HEK293T (cell line): ENCODE measurements at regions not wholly inside any gene's neighbourhood (a gene's known extent, or its start where the extent isn't known, plus 50 kb on each side); places are given as distances from the start of the nearest gene placed in this dataset.

Experiments
- CTCF ChIA-PET: fragments of 350-600 bp; formaldehyde crosslinking; extraction: SDS; loops from one replicate; lab custom pipeline; 2021; ENCODE audit warnings: antibody characterized with exemption, inconsistent platforms; lab: Yijun Ruan, JAX
- POLR2A ChIA-PET: fragments of 350-600 bp; formaldehyde crosslinking; extraction: SDS; loops from one replicate; lab custom pipeline; 2020; ENCODE audit warnings: antibody characterized with exemption, inconsistent platforms; lab: Yijun Ruan, JAX
- DNase-seq: peaks from one replicate; pipeline ENCODE4 v3.0.0; 2012; ENCODE audit warnings: mixed read lengths; ENCODE audit errors: extremely low spot score
- ARNT ChIP-seq: fragments of 450-650 bp; IDR thresholded peaks from 2 replicates; pipeline ENCODE4 v1.6.1; 2017; ENCODE audit warnings: mild to moderate bottlenecking
- BHLHE40 ChIP-seq: fragments of 450-650 bp; IDR thresholded peaks from 2 replicates; pipeline ENCODE4 v1.6.1; 2016; ENCODE audit warnings: mild to moderate bottlenecking, moderate library complexity, borderline replicate concordance
- CTBP1 ChIP-seq: fragments of 450-650 bp; IDR thresholded peaks from 2 replicates; pipeline ENCODE4 v1.6.1; 2016; ENCODE audit warnings: borderline replicate concordance
- ELF4 ChIP-seq: fragments of 450-650 bp; IDR thresholded peaks from 2 replicates; pipeline ENCODE4 v1.6.1; 2017; ENCODE audit warnings: antibody characterized with exemption
- FOXA1 ChIP-seq: fragments of 450-650 bp; IDR thresholded peaks from 2 replicates; pipeline ENCODE4 v1.6.1; 2016; ENCODE audit warnings: mild to moderate bottlenecking
- FOXK2 ChIP-seq: fragments of 450-650 bp; IDR thresholded peaks from 2 replicates; pipeline ENCODE4 v1.6.1; 2016; ENCODE audit warnings: mild to moderate bottlenecking
- FOXM1 ChIP-seq: fragments of 450-650 bp; IDR thresholded peaks from 2 replicates; pipeline ENCODE4 v1.6.1; 2017; ENCODE audit warnings: mild to moderate bottlenecking, borderline replicate concordance
- HDGF ChIP-seq: fragments of 450-650 bp; IDR thresholded peaks from 2 replicates; pipeline ENCODE4 v1.6.1; 2017; ENCODE audit warnings: antibody characterized with exemption, borderline replicate concordance
- L3MBTL2 ChIP-seq: fragments of 450-650 bp; conservative IDR thresholded peaks from 2 replicates; pipeline ENCODE4 v1.6.1; 2016; ENCODE audit warnings: mild to moderate bottlenecking
- LEF1 ChIP-seq: fragments of 450-650 bp; IDR thresholded peaks from 2 replicates; pipeline ENCODE4 v1.6.1; 2017; ENCODE audit warnings: mild to moderate bottlenecking, borderline replicate concordance
- NFRKB ChIP-seq: fragments of 450-650 bp; IDR thresholded peaks from 2 replicates; pipeline ENCODE4 v1.6.1; 2016; ENCODE audit warnings: mild to moderate bottlenecking, moderate library complexity
- SP1 ChIP-seq: fragments of 450-650 bp; IDR thresholded peaks from 2 replicates; pipeline ENCODE4 v1.6.1; 2017
- SUZ12 ChIP-seq: fragments of 450-650 bp; IDR thresholded peaks from 2 replicates; pipeline ENCODE4 v1.6.1; 2016; ENCODE audit warnings: mild to moderate bottlenecking
- TARDBP ChIP-seq: fragments of 450-650 bp; IDR thresholded peaks from 2 replicates; pipeline ENCODE4 v1.6.1; 2016
- ZNF384 ChIP-seq: fragments of 450-650 bp; IDR thresholded peaks from 2 replicates; pipeline ENCODE4 v1.6.1; 2016
- TF ChIP-seq, protein P1 (sequence below): fragments of 450-650 bp; IDR thresholded peaks from 2 replicates; pipeline ENCODE4 v1.6.1; 2016

DNA sequence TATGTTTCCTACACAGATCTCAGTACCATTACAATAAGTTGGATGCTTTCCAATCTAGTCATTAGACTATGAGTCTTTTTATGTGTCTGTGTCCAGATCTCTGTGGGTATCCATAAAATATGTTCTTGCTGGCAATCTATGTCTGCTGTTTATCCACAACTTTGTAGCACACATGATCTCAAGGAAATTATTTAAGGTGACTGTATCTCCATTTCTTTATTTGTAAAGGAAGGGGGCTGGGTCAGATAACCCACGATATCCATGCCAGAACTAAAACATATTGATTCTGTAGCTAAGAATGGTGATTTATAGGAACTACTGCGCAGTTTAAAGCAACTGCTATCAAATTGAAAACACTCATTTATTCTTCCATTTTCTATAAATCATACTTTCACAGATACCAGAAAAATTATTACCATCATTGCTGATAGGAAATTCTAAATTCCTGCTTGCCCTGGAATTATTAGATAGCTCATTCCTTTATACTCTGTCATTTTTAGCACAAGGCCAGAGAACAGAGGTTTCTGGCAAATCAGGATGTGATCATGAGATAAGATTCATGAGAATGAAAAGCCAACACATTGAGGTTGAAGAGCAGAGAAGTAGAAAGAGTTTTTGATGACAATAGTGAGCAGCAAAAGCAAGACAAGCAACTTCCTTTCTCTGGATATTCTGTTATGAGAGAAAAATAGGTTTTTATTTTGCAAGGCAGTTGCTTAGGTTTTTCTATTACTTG lies 851.4 kb upstream of the CITED2 start:
- no peak for DNase-seq
- ChIA-PET CTCF (no interaction called here), POLR2A (no interaction called here)
- no peak for TF ChIP-seq L3MBTL2
- no peak for TF ChIP-seq SP1
- TF ChIP-seq SUZ12 = no peak
- no peak for TF ChIP-seq CTBP1
- no peak for TF ChIP-seq HDGF
- TF ChIP-seq NFRKB = no peak
- no peak for TF ChIP-seq FOXM1
- no peak for TF ChIP-seq ZNF384
- no peak for TF ChIP-seq FOXK2
- TF ChIP-seq LEF1 = no peak
- no peak for TF ChIP-seq FOXA1
- TF ChIP-seq, protein P1, sequence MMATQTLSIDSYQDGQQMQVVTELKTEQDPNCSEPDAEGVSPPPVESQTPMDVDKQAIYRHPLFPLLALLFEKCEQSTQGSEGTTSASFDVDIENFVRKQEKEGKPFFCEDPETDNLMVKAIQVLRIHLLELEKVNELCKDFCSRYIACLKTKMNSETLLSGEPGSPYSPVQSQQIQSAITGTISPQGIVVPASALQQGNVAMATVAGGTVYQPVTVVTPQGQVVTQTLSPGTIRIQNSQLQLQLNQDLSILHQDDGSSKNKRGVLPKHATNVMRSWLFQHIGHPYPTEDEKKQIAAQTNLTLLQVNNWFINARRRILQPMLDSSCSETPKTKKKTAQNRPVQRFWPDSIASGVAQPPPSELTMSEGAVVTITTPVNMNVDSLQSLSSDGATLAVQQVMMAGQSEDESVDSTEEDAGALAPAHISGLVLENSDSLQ = no peak
- no peak for TF ChIP-seq ELF4
- no peak for TF ChIP-seq BHLHE40
- TF ChIP-seq TARDBP = no peak

DNA sequence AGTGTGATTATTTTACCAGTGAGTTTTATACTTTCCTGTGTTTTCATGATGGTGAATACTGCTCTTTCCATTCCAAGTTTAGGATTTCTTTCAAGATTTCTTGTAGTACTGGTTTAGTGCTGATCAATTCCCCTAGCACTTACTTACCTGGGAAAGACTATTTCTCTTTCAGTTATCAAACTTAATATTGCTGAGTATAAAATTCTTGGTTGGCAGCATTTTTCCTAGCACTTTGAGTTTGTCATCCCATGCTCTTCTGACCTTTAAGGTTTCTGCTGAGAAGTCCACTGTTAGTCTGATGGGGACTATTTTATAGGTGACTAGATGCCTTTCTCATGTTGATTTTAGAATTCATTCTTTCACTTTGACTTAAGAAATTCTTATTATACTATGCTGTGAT lies 842.8 kb upstream of the CITED2 start:
- ChIA-PET CTCF (no interaction called here), POLR2A (no interaction called here)
- TF ChIP-seq FOXM1 (no peak), FOXK2 (no peak)
- no peak for DNase-seq

DNA sequence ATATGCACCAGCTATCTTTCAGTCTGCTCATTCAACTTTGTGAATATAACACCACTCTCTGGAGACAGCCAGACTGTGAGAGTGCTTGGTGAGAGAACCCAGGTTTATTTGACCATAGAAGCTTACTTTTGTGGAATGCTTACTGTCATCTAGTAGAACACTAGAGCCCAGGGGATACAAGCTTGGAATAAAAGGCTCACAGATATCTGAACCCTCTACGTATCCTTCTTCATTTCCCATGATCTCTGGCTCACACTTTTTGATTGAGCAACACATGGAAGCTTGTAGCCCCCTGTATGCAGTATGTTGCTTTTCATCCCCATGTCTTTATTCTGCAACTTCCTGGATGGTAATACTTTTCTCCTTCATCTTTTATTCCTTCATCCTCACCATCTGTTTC lies 835.3 kb upstream of the CITED2 start:
- CTCF ChIA-PET = no interaction called here
- no peak for DNase-seq
- TF ChIP-seq, protein P1 = no peak
- TF ChIP-seq SP1 (no peak), FOXK2 (no peak), ARNT (no peak), L3MBTL2 (no peak), ELF4 (no peak), CTBP1 (no peak), ZNF384 (no peak), FOXA1 (no peak), HDGF (no peak), SUZ12 (no peak)
- POLR2A ChIA-PET = no interaction called here

DNA sequence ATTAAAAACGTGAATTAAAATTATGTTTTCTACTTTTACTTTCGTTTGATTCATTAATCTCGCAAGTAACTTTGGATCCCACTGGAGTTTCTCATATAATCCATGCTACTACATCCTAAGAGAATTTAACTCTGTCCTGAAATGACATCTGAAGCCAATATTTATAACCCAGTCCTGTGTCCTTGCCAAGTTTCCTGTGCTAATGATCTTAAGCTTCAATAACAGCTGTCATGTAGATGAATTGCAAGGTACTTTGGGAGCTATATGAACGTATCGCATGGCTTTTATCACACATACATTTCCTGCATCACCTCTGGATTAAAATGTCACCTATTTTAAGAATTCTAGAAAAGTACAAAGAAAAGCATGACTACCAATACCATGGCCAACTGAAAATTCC lies 833.8 kb upstream of the CITED2 start:
- ChIA-PET CTCF (no interaction called here), POLR2A (no interaction called here)
- no peak for DNase-seq
- TF ChIP-seq CTBP1 (no peak), HDGF (no peak), LEF1 (no peak), ELF4 (no peak), FOXK2 (no peak), FOXA1 (no peak)

DNA sequence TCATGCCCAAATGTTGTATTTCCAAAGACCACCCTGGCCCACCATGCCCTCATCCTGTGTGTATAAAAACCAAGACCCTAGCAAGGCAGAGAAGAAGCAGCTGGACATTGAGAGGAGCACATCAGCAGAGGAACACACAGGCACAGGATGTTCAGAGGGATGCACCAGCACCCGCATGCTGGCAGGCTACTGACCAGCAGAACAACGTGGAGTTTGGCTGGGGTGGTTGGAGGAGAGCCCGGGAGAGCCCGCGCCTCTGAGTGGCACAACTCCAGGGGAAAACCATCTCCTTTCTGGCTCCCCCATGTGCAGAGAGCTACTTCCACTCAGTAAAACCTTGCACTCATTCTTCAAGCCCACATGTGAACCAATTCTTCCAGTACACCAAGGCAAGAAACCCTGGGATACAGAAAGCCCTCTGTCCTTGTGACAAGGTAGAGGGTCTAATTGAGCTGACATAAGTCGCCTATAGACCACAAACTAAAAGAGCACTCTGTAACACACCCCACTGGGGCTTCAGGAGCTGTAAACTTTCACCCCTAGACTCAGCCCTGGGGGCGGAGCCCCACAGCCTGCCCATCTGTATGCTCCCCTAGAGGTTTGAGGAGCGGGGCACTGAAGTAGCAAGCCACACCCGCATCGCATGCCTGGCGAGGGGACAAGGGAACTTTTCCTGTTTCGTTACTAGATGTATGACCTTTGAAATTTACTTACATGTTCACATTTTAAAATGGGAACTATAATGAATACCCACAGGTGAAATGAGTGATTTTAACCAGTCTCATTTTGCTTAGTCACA lies 831.5 kb upstream of the CITED2 start:
- ChIA-PET POLR2A (no interaction called here), CTCF (no interaction called here)
- TF ChIP-seq HDGF = no peak
- no peak for TF ChIP-seq LEF1
- TF ChIP-seq FOXA1 = no peak
- no peak for TF ChIP-seq ZNF384
- no peak for TF ChIP-seq SP1
- TF ChIP-seq NFRKB = no peak
- no peak for TF ChIP-seq CTBP1
- TF ChIP-seq, protein P1 = no peak
- no peak for TF ChIP-seq FOXM1
- no peak for TF ChIP-seq ELF4
- no peak for TF ChIP-seq L3MBTL2
- TF ChIP-seq TARDBP = no peak
- no peak for TF ChIP-seq SUZ12
- TF ChIP-seq BHLHE40 = no peak
- no peak for TF ChIP-seq ARNT
- no peak for TF ChIP-seq FOXK2
- no peak for DNase-seq

DNA sequence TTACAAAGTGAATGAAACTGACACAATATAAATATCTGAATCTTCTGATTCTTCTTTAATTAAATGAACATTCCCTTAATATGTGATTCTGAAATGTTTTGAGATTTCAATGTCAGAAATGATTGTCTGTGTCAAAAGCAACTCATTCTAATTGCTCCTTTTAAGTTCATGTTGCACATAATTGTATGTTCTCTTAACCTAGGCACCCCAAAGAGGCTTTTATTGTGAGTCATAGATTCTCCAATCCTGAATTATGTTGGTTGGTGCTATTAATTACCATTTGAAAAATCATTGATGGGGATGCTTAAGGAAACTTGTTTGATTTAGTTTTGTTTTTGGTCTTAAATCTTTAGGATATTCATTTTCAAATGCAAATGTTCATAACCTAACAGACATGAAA lies 829.7 kb upstream of the CITED2 start:
- no peak for DNase-seq
- TF ChIP-seq ARNT (no peak), SP1 (no peak), HDGF (no peak), L3MBTL2 (no peak), ZNF384 (no peak), FOXA1 (no peak), LEF1 (no peak), BHLHE40 (no peak), TARDBP (no peak)
- TF ChIP-seq, protein P1 = no peak
- POLR2A ChIA-PET = no interaction called here
- CTCF ChIA-PET = no interaction called here
